ENCODE measurements at regions not wholly inside any gene's neighbourhood (a gene's known extent, or its start where the extent isn't known, plus 50 kb on each side); places are given as distances from the start of the nearest gene placed in this dataset.
"Not testable (repeated sequence)": the region's sequence is repeated elsewhere in the genome, so short reads cannot be mapped to it uniquely, and the experiment has no call there.

DNA sequence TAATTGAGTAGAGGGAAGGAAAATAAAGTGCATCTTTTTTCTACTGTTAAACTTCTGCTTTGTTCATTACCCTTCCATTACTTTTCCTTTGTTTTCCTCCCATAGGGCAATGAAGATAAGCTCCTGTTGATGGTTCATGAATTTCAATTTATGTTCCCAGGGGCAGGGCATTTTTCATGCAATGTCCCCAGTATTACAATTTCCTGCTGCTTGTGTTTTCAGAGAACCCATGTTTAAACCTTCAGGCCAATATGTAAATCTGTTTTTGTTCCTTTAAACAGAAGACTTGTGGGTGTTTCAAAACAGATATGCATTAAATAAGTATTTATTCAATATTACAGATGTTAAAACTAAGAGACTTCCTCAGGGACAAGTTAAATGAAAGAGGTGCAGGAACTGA lies 834.5 kb downstream of the ZPLD1 start:
- H3K9me3 Mint-ChIP-seq: peaks cover 7% of the 10 kb centered on the region
- CTCF ChIA-PET: no interaction called here
- POLR2A ChIA-PET: no interaction called here
- H3K4me3 Mint-ChIP-seq: no peak overlapping the region
- no peak for TF ChIP-seq CTCF (IDR thresholded peaks at IDR 0.05)
- intact Hi-C loops (cut with DNase I, micrococcal nuclease): no loop called here
- Histone ChIP-seq H3K4me1 (ENCODE audit: insufficient read depth, low read length) (no peaks in the 10 kb centered on the region), H3K4me3 (ENCODE audit: low read length) (no peak overlapping the region), H3K36me3 (ENCODE audit: insufficient read depth, low read length) (no peaks in the 10 kb centered on the region), H3K27me3 (ENCODE audit: control insufficient read depth in 1 of 2, insufficient read depth in 2 of 2, low read length in 2 of 2) (no peaks in the 10 kb centered on the region), H3K9me3 (ENCODE audit: control insufficient read depth in 1 of 2, insufficient read depth in 1 of 2, low read length in 2 of 2) (peaks cover 0 to 9% of the 10 kb centered on the region in 2 experiments), H3K27ac (ENCODE audit: low read depth in 1 of 2, low read length in 2 of 2) (no peak overlapping the region)
- no peak for DNase-seq
- H3K4me1 Mint-ChIP-seq (ENCODE audit: low read depth): no peaks in the 10 kb centered on the region
- no peaks in the 10 kb centered on the region for H3K36me3 Mint-ChIP-seq (ENCODE audit: low read depth)
- ATAC-seq (ENCODE audit: poor library complexity): no peak
- H3K27ac Mint-ChIP-seq: no peak overlapping the region
- H3K27me3 Mint-ChIP-seq: no peaks in the 10 kb centered on the region

- ChIA-PET POLR2A (no interaction called here), CTCF (no interaction called here)
- no peak overlapping the region for H3K4me3 Mint-ChIP-seq
- no peaks in the 10 kb centered on the region for H3K4me1 Mint-ChIP-seq (ENCODE audit: low read depth)
- no peaks in the 10 kb centered on the region for H3K27me3 Mint-ChIP-seq
- H3K27ac Mint-ChIP-seq: no peak overlapping the region
- no peak for ATAC-seq (ENCODE audit: poor library complexity)
- no peaks in the 10 kb centered on the region for H3K36me3 Mint-ChIP-seq (ENCODE audit: low read depth)
- no peak overlapping the region for H3K4me3 ChIP-seq (ENCODE audit: low read length)
- peaks cover 0 to 9% of the 10 kb centered on the region in 2 experiments for H3K9me3 ChIP-seq (ENCODE audit: control insufficient read depth in 1 of 2, insufficient read depth in 1 of 2, low read length in 2 of 2)
- H3K4me1 ChIP-seq (ENCODE audit: insufficient read depth, low read length): no peaks in the 10 kb centered on the region
- no peak for DNase-seq
- H3K9me3 Mint-ChIP-seq: peaks cover 14% of the 10 kb centered on the region
- H3K27me3 ChIP-seq (ENCODE audit: control insufficient read depth in 1 of 2, insufficient read depth in 2 of 2, low read length in 2 of 2): no peaks in the 10 kb centered on the region
- no peaks in the 10 kb centered on the region for H3K36me3 ChIP-seq (ENCODE audit: insufficient read depth, low read length)
- no peak overlapping the region for H3K27ac ChIP-seq (ENCODE audit: low read depth in 1 of 2, low read length in 2 of 2)
- no peak for TF ChIP-seq CTCF (IDR thresholded peaks at IDR 0.05)
- intact Hi-C loops (cut with DNase I, micrococcal nuclease): no loop called here
These were observed 836.8 kb downstream of the ZPLD1 start for GRCh38 chr3:103271575-103271974.

GRCh38 chr3:103295974-103296570 lies 861.3 kb downstream of the ZPLD1 start:
- no peak overlapping the region for H3K4me3 Mint-ChIP-seq
- no peaks in the 10 kb centered on the region for H3K4me1 ChIP-seq (ENCODE audit: insufficient read depth, low read length)
- ATAC-seq (ENCODE audit: poor library complexity) (no peak), DNase-seq (no peak)
- no peaks in the 10 kb centered on the region for H3K27me3 Mint-ChIP-seq
- no peak overlapping the region for H3K4me3 ChIP-seq (ENCODE audit: low read length)
- no peaks in the 10 kb centered on the region for H3K36me3 ChIP-seq (ENCODE audit: insufficient read depth, low read length)
- H3K27me3 ChIP-seq (ENCODE audit: control insufficient read depth in 1 of 2, insufficient read depth in 2 of 2, low read length in 2 of 2): no peaks in the 10 kb centered on the region
- H3K9me3 ChIP-seq (ENCODE audit: control insufficient read depth in 1 of 2, insufficient read depth in 1 of 2, low read length in 2 of 2): peaks cover 0 to 9% of the 10 kb centered on the region in 2 experiments
- H3K27ac ChIP-seq (ENCODE audit: low read depth in 1 of 2, low read length in 2 of 2): no peak overlapping the region
- no peaks in the 10 kb centered on the region for H3K36me3 Mint-ChIP-seq (ENCODE audit: low read depth)
- intact Hi-C loops (cut with DNase I, micrococcal nuclease): no loop called here
- no peaks in the 10 kb centered on the region for H3K4me1 Mint-ChIP-seq (ENCODE audit: low read depth)
- ChIA-PET CTCF (no interaction called here), POLR2A (no interaction called here)
- H3K9me3 Mint-ChIP-seq: no peaks in the 10 kb centered on the region
- no peak overlapping the region for H3K27ac Mint-ChIP-seq
- no peak for TF ChIP-seq CTCF (IDR thresholded peaks at IDR 0.05)

DNA sequence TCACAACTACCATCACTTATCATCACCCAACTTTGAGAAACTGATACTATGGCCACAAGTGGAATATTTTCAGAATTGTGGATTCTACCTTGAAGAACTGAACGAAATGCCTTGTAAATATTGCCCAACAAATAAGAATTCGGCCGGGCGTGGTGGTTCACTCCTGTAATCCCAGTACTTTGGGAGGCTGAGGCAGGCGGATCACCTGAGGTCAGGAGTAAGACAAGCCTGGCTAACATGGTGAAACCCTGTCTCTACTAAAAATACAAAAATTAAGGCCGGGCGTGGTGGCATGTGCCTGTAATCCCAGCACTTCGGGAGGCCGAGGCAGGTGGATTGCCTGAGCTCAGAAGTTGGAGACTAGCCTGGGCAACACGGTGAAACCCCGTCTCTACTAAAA lies 862.7 kb downstream of the ZPLD1 start:
- H3K4me3 Mint-ChIP-seq; ATAC-seq (ENCODE audit: poor library complexity); H3K4me1 ChIP-seq (ENCODE audit: insufficient read depth, low read length); H3K4me1 Mint-ChIP-seq (ENCODE audit: low read depth); H3K27ac ChIP-seq (ENCODE audit: low read depth in 1 of 2, low read length in 2 of 2); H3K27me3 Mint-ChIP-seq; H3K9me3 ChIP-seq (ENCODE audit: control insufficient read depth in 1 of 2, insufficient read depth in 1 of 2, low read length in 2 of 2); H3K4me3 ChIP-seq (ENCODE audit: low read length); DNase-seq; H3K27me3 ChIP-seq (ENCODE audit: control insufficient read depth in 1 of 2, insufficient read depth in 2 of 2, low read length in 2 of 2); POLR2A ChIA-PET; CTCF ChIA-PET; H3K36me3 Mint-ChIP-seq (ENCODE audit: low read depth); H3K27ac Mint-ChIP-seq; H3K36me3 ChIP-seq (ENCODE audit: insufficient read depth, low read length); intact Hi-C loops (cut with DNase I, micrococcal nuclease); H3K9me3 Mint-ChIP-seq: not testable (repeated sequence)
